Aorta (tissue), 5 donors: ENCODE measurements at regions not wholly inside any gene's neighbourhood (a gene's known extent, or its start where the extent isn't known, plus 50 kb on each side); places are given as distances from the start of the nearest gene placed in this dataset.

Experiments
- ATAC-seq: fragments of 200-7000 bp; cut with Tn5 transposase; one replicate; pipeline ENCODE4 v1.9.1; 2022; ENCODE audit warnings: moderate library complexity; ENCODE audit not compliant: low FRiP score
- DNase-seq, 2 donors: peaks; one replicate each; pipeline ENCODE4 v3.0.0-alpha.2; 2020
- H3K27ac ChIP-seq, 2 donors: one replicate each; pipeline ENCODE4 v1.5.1; 2013; ENCODE audit warnings: low read length in 2 of 2, mild to moderate bottlenecking in 2 of 2, moderate library complexity in 2 of 2, control low read depth in 1 of 2, inconsistent platforms in 1 of 2, low read depth in 1 of 2
- H3K27me3 ChIP-seq, 2 donors: one replicate each; pipeline ENCODE4 v1.6.1; 2013; ENCODE audit warnings: control low read depth in 1 of 2, low read length in 1 of 2, mild to moderate bottlenecking in 1 of 2, moderate library complexity in 1 of 2; ENCODE audit not compliant: insufficient read depth in 2 of 2, control insufficient read depth in 1 of 2
- H3K36me3 ChIP-seq, 2 donors: one replicate each; pipeline ENCODE4 v1.6.1; 2013; ENCODE audit warnings: control low read depth in 1 of 2, low read length in 1 of 2, mild to moderate bottlenecking in 1 of 2; ENCODE audit not compliant: insufficient read depth in 2 of 2, control insufficient read depth in 1 of 2
- H3K4me1 ChIP-seq, 2 donors: one replicate each; pipeline ENCODE4 v1.6.1; 2013; ENCODE audit warnings: low read length in 2 of 2, control low read depth in 1 of 2, mild to moderate bottlenecking in 1 of 2, moderate library complexity in 1 of 2; ENCODE audit not compliant: insufficient read depth in 2 of 2, control insufficient read depth in 1 of 2
- H3K4me3 ChIP-seq, 2 donors: one replicate each; pipeline ENCODE4 v1.5.1; 2013; ENCODE audit warnings: low read length in 2 of 2, control low read depth in 1 of 2, mild to moderate bottlenecking in 1 of 2
- H3K9me3 ChIP-seq: one replicate; pipeline ENCODE4 v1.6.1; 2013; ENCODE audit warnings: mild to moderate bottlenecking, low read length; ENCODE audit not compliant: control insufficient read depth
- WGBS, 2 donors: extraction: QIAGEN DNeasy Blood & Tissue Kit; methylation state at CpG; one replicate each; pipeline ENCODE4 v1.1.7; 2013; 5-methylcytosine and 5-hydroxymethylcytosine counted together
- intact Hi-C, 2 donors: fragments of 100-400 bp; cut with DNase I; formaldehyde crosslinking; loops; one replicate each; pipeline versions ENCODE4 v1.14.2 to v1.15.0; 2022
- donor health status: healthy with polysubstance abuse.
- donor health status: Bipolar disorder and iron deficiency.
- donor health status: DM: no; HTN: no; CAD: no.
- donor health status: DM: no; HTN: no; CAD: no.
- donor health status: DM: yes; HTN: yes; CAD: no.

DNA sequence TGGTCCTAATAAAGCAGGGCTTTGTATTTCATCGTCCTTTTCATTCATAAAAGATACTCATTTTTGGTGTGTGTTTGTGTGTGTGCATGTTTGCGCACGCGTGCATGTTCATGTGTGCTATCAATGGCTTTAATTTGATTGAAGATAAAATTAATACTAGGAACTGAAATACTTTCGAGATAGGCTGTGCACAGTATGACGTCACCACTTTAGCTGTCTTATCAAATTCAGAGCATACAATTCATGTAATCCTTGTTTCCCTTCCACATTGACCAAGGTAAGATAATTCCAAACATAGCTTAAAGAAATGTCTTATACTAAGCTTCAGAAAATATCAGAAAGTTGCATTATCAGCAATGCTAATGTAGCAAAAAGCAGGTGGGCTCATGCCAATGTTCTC is 113.6 kb upstream of the CYYR1 start:
- intact Hi-C loops = no loop called here
- peaks cover 5% of the 10 kb centered on the region for H3K9me3 ChIP-seq
- H3K27me3 ChIP-seq = no peaks in the 10 kb centered on the region
- no peak overlapping the region for H3K4me3 ChIP-seq
- H3K27ac ChIP-seq = no peak overlapping the region
- WGBS, 2 donors = 74 to 80% methylated on average over 6 of the region's 6 CpGs
- no peaks in the 10 kb centered on the region for H3K36me3 ChIP-seq
- no peak for DNase-seq
- no peaks in the 10 kb centered on the region for H3K4me1 ChIP-seq
- no peak for ATAC-seq

DNA sequence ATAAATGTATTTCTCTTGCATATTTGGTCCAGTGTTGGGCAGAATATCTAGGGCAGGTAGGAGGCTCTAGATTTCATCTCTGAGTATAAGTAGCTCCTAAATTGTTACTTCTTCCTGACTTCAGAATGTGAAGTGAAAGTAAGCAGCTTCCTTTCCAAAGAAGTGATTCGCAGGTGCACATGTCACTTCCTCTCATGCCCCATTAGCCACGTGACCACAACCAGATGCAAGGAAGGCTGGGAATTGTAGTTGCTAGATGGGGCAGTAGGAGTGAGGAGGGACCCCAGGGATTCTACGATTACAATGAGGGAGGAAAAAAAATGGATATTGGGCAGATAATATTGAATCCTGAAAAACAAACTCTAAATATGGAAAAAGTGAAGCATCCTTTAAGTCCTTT is 113.2 kb upstream of the CYYR1 start:
- H3K36me3 ChIP-seq = no peaks in the 10 kb centered on the region
- intact Hi-C loops = no loop called here
- 47 to 57% methylated on average over 3 of the region's 3 CpGs for WGBS, 2 donors
- H3K4me1 ChIP-seq = no peaks in the 10 kb centered on the region
- no peak overlapping the region for H3K4me3 ChIP-seq
- no peak overlapping the region for H3K27ac ChIP-seq
- H3K9me3 ChIP-seq = peaks cover 5% of the 10 kb centered on the region
- DNase-seq = no peak
- ATAC-seq = no peak
- H3K27me3 ChIP-seq = no peaks in the 10 kb centered on the region

DNA sequence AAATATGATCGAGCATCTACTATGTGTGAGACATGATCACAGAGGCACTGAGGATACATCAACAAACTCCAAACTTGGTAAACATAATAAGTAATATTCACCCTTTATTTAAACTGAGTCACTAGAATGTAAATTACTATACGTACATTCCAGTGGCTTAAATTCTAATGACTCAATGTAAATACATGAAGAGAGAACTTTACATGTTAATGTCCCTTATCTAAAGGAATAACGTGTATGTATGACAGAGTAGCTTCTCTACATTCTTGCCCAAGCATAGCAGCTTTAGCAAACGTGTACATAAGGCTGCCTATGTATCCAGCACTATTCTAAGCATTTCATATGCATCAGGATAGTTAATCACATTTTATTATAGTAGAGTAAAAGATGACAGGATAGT is 111.8 kb upstream of the CYYR1 start:
- no peak for ATAC-seq
- H3K27ac ChIP-seq = no peak overlapping the region
- intact Hi-C loops = no loop called here
- WGBS, 2 donors = 50 to 59% methylated on average over 4 of the region's 4 CpGs
- no peak overlapping the region for H3K4me3 ChIP-seq
- DNase-seq = no peak
- no peaks in the 10 kb centered on the region for H3K27me3 ChIP-seq
- H3K9me3 ChIP-seq = peaks cover 2% of the 10 kb centered on the region
- no peaks in the 10 kb centered on the region for H3K4me1 ChIP-seq
- H3K36me3 ChIP-seq = no peaks in the 10 kb centered on the region

DNA sequence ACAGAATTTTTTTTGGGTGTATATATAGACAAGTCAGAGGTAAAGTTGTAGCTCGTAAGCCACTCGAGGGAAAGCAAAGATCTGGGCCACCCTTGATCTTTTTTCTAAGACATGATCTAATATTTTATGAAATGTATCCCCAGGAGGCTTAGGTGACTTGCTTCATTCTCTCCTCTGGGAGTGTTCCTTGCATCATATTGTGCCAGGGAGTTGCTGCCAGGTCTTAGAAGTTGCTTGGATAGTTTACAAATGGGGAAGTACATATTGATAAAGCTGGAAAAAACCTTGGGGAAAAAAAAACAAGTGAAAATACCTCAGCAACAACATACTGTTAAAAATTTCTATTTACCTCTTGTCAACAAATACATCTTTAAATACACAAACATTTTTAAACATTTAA is 110.9 kb upstream of the CYYR1 start:
- no peak for DNase-seq
- no peak overlapping the region for H3K4me3 ChIP-seq
- H3K4me1 ChIP-seq = no peaks in the 10 kb centered on the region
- intact Hi-C loops = no loop called here
- no peak for ATAC-seq
- H3K27me3 ChIP-seq = no peaks in the 10 kb centered on the region
- no peaks in the 10 kb centered on the region for H3K9me3 ChIP-seq
- WGBS, 2 donors = 57 to 58% methylated on average over 2 of the region's 2 CpGs
- H3K36me3 ChIP-seq = no peaks in the 10 kb centered on the region
- H3K27ac ChIP-seq = no peak overlapping the region

GRCh38 chr21:26679284-26679683 is 106.2 kb upstream of the CYYR1 start:
- no peak for DNase-seq
- 80 to 82% methylated on average over 3 of the region's 3 CpGs for WGBS, 2 donors
- no peak overlapping the region for H3K4me3 ChIP-seq
- H3K9me3 ChIP-seq = no peaks in the 10 kb centered on the region
- no peaks in the 10 kb centered on the region for H3K36me3 ChIP-seq
- no peak for ATAC-seq
- intact Hi-C loops = no loop called here
- no peak overlapping the region for H3K27ac ChIP-seq
- no peaks in the 10 kb centered on the region for H3K4me1 ChIP-seq
- no peaks in the 10 kb centered on the region for H3K27me3 ChIP-seq

DNA sequence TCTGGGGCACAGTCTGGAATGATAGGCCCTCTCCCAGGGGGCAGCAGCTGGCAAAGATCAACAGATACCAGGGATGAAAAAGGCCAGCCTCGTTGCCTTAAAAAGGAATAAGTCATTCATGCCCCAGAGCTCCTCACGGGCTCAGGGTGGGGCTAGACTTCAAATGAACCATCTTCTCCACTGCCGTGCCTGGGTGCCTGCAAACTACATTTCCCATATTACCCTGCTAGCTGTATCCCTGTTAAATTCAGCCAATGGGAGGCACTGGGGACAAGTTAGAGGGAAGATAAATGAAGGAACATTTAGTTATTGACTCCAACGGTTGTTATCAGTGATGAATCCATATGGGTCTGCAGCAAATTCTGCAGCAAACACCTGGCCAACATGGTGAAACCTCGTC is 101.2 kb upstream of the CYYR1 start:
- Histone ChIP-seq H3K4me1 (no peaks in the 10 kb centered on the region), H3K27me3 (no peaks in the 10 kb centered on the region), H3K4me3 (no peak overlapping the region), H3K9me3 (no peaks in the 10 kb centered on the region), H3K36me3 (no peaks in the 10 kb centered on the region), H3K27ac (no peak overlapping the region)
- no peak for DNase-seq
- 66 to 67% methylated on average over 5 of the region's 5 CpGs for WGBS, 2 donors
- no peak for ATAC-seq
- intact Hi-C loops = no loop called here

DNA sequence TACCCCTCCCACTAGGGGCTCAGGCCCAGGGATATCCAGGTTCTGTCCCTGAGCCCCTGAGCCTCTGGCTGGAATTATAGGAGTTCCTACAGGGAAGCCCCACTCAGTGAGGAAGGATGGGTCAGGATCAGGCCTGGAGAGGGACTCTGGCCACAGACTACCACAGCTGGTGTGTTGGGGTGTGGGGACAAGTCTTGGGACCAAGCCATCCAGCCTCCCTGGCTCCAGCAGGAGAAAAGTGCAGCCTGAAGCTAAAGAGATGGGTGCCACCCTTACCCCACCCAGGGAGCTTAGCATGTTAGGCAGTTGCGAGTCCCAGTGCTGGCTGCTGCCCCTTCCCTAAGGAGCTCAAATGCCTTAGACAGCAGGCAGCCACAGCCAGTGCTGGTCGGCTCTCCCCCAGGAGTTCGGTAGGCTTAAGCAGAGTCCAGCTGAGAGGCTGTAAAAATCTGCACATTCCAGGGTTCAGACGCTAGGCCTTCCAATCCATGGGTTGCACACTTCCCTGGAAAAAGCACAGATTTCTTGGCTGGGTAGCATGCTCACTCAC is 96.2 kb upstream of the CYYR1 start:
- no peak overlapping the region for H3K4me3 ChIP-seq
- H3K9me3 ChIP-seq = no peaks in the 10 kb centered on the region
- WGBS, 2 donors = 73 to 80% methylated on average over 4 of the region's 4 CpGs
- peak in 1 of 2 donors; percentile 43 for DNase-seq
- H3K27ac ChIP-seq = no peak overlapping the region
- no peaks in the 10 kb centered on the region for H3K36me3 ChIP-seq
- ATAC-seq = no peak
- H3K4me1 ChIP-seq = no peaks in the 10 kb centered on the region
- intact Hi-C loops = no loop called here
- no peaks in the 10 kb centered on the region for H3K27me3 ChIP-seq

- ATAC-seq = no peak
- Histone ChIP-seq H3K4me3 (no peak overlapping the region), H3K4me1 (no peaks in the 10 kb centered on the region), H3K27me3 (no peaks in the 10 kb centered on the region), H3K9me3 (no peaks in the 10 kb centered on the region), H3K27ac (no peak overlapping the region), H3K36me3 (no peaks in the 10 kb centered on the region)
- 81 to 89% methylated on average over 4 of the region's 4 CpGs for WGBS, 2 donors
- DNase-seq = no peak
- intact Hi-C loops = no loop called here
Observed at GRCh38 chr21:26659757-26660156, 86.7 kb upstream of the CYYR1 start.

DNA sequence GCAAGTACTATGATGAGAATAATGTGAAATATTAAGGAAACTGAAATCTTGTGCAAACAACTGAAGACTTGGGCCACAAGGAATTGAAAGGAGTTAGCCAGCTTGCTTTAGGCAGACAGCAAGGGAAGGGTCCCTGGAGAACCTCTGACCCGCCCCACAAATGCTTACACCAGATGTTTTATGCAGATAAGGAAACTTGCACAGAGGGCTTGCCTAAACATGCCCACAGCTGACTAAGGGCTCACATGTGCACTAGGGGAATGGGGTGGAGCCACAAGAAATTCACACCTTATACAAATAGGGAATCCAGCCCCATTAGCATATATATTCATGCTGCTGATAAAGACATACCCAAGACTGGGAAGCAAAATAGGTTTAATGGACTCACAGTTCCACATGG is 86.1 kb upstream of the CYYR1 start:
- no peaks in the 10 kb centered on the region for H3K27me3 ChIP-seq
- intact Hi-C loops = no loop called here
- no peaks in the 10 kb centered on the region for H3K4me1 ChIP-seq

More for the DNA sequence above, 86.1 kb upstream of the CYYR1 start:
- Histone ChIP-seq H3K9me3 (no peaks in the 10 kb centered on the region), H3K36me3 (no peaks in the 10 kb centered on the region), H3K27ac (no peak overlapping the region), H3K4me3 (no peak overlapping the region)
- no peak for ATAC-seq
- DNase-seq = no peak
- 30 to 56% methylated on average over 1 of the region's 1 CpG for WGBS, 2 donors
